HG02798 (cell line): ENCODE measurements at regions not wholly inside any gene's neighbourhood (a gene's known extent, or its start where the extent isn't known, plus 50 kb on each side); places are given as distances from the start of the nearest gene placed in this dataset.
"Not testable (repeated sequence)": the region's sequence is repeated elsewhere in the genome, so short reads cannot be mapped to it uniquely, and the experiment has no call there.

Source experiments
- ATAC-seq: cut with Tn5 transposase; IDR thresholded peaks from one replicate; pipeline ENCODE4 v1.9.1; 2021; ENCODE audit warnings: mild to moderate bottlenecking; ENCODE audit not compliant: unreplicated experiment, poor library complexity

DNA sequence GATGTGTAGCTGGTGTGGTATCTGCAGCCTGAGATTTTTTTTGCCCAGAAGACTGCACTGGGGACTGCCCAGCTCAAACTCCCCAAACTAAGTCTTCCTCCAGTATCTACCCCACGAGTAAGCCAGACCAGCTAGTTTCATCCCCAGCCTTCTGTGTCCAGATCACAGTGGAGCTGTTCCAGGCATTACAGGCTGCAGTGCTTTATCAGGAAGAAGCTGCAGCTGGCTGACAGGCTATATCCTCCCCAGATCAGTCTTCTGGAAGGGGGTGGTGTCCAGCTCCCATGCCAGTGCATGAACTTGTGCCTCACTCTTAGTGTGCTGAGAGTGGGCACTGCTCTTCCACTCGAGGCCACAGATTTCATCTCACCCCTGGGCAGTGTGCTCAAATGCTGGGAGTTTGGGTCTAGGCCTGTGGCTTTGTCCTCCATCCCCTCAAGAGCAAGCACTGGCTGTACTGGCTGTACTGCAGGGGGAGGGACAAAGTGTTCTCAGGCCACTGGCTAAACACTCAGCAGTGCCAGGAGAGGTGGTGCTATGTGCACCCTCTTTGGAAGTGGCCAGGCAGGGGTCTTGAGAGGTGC lies 679.1 kb upstream of the COBL start:
- ATAC-seq = no peak

DNA sequence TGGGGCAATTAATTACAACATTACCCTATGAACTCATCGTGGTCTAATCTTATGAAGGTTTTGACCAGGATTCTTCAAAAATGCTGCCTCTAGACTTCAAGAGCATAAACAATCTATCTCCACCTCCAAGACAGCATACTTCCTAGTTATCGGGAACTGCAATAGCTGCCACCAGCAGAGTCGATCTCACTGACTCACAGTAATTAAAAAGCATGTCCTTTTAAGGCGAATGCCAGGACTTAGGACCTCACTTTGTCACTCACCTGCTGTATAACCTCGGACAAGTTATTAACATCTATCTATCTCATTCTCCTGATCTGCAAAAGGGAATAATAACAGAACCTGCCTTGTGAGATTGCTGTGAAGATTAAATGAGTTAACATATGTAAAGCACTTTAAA lies 666.0 kb upstream of the COBL start:
- ATAC-seq = no peak

DNA sequence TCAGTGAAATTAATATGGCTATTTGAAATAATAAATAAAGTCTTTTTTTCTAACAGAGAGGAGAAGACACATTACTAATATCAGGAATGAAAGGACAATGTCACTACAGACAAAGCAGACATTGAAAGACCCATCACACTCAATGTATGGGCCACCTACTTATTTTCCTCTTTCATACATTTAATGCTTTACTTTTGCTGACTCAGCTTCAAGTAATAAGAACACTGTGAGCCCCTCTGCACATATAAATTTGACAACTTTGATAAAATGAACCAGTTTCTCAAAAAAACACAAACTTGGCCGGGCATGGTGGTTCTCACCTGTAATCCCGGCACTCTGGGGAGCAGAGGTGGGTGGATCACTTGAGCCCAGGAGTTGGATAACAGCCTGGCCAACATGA lies 664.2 kb upstream of the COBL start:
- ATAC-seq = no peak

DNA sequence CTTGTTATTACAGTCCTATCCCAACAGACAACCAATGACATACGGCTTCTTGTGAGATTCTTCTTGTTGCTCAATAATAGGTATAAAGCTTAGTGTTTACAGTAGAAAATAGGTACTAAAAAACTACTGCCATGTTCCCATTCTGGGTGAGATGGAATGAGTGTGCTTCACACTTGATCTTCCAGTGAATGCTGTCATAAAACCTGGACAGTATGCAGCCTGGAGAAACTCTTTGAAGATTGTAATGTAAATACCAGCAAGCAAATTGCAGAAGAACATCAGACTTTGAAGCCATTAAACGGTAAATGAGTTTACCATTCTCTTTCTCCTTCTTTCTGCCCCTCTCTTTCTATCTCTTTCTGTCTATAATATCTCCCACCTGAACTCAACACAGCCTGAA lies 663.7 kb upstream of the COBL start:
- ATAC-seq = no peak

DNA sequence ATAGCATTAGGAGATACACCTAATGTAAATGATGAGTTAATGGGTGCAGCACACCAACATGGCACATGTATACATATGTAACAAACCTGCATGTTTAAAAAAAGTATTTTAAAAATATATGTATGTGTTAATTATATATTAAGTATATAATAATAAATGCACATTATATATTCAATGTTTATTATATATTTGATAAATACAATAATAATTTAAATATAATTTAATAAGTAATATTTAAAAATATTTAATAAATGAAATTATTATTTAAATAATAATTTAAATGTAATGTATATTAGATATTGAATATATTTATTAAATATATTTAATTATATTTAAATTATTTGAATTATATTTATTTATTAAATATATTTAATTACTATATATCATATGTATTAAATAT lies 661.3 kb upstream of the COBL start:
- no peak for ATAC-seq

DNA sequence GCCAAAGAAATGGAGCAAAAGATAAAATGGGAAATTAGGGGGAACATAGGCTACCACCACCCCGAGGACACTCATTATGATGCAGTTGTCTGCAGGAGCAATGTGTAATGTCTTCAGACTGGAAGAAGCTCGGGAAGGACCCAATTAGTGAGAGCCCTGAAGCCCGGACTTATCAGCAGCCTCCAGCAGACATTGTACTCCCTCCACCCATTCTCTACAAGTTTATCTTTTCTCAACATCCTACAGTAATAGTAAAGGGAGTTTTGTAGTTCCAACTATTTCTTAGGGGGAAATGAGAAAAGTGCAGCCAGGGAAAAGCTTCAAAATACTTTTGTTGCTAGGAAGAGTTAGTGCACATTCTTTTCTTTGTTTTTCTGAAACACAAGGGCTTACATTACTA lies 657.3 kb upstream of the COBL start:
- no peak for ATAC-seq

DNA sequence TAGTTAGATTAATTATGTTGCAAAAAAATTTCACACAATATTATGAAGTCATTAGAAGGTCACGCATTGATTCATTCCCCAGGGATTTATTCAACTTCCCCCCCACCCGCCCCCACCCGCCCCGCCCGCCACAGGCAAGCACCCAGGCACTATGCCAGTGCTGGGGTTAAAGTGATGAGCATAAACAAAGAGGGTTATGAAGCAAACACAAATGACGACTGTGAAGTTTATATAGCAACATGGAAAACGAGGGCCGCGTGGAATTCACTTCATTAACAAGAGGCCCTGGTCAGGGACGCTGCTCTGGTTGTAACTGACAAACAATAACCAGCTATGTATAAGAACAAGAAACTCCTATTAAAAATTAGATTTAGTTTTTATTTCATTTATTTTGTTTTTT lies 656.5 kb upstream of the COBL start:
- ATAC-seq = no peak

DNA sequence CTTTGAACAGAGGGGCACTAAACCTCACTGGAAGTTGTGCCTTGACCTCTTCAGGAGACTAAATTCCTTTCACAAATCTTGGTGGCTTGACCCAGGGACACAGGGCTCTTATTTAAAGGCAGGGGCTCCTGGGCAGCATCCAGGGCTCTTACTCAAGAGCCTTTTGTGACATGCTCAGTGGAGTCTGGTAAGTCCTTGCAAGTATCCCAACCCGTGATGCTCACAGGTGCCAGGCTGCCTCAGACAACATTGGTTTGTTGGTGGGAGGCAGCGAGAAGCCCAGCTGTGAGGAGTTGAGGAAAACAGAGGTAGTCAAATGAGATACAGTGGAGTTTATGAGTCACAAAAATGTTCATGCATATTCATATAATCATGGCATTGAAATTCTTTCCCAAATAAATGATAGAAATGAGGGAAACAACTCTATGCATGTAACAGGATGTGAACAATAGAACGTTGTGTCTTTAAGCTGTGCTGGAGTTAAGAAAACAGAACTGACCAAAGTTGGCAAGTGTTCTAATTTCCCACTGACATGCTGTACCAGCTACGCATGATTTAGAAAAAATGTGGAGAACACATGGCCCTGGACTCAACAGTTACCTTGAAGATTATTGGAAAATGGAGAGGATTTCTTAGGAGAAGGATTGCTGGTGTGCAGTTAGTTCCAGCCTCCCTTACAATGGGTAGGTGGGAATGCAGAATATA lies 654.5 kb upstream of the COBL start:
- no peak for ATAC-seq

DNA sequence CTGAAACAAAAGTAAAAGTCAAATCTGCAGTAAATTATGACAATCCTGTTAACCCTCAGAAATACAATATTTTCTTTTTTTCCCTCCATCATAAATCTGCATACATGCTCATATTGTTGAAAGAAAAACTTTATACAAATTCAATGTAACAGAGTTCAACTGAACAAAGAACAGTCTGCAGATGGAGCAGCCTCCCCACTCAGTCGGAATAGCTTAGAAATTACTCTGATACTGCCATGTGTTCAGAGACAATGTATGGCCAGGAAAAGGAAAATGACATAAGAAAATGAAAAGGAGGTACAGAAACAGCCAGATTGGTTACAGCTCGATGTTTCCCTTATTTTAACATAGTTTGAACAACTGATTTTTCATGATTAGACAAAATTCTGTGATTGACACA lies 651.9 kb upstream of the COBL start:
- no peak for ATAC-seq

DNA sequence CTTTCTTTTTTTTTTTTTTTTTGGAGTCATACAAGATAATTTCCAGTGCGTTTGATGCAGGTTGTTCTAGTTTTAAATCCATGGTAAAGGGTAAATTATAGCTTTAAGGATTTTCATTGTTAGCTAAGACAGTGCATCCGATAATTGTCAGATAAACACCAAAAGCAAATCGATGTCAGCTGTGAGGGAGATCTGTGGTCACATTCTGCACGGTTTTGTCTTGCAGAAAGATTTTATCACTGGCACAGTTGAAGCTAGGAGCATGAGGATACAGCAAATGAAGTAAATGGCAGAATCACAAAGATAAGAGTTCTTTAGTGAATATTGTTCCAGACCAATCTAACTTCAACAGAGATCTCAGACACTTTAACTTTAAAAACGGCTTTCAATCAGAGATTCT lies 648.8 kb upstream of the COBL start:
- no peak for ATAC-seq

DNA sequence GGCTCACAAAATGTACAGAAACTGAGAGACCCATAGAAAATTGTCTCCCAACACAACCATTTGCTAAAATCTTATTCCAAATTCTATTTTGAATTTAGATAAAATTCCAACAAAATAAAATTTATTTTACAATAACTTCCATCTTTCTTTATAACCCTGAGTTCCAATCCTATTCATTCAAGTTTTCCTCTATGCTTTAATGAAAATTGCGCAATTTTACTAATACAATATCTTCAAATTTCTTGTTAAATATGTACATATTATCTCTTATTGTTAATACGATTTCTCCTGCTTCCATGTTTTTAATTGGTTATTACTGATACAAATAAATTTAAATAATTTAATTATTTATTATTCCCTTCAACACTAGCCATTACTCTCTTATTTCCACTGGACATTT lies 645.2 kb upstream of the COBL start:
- no peak for ATAC-seq

DNA sequence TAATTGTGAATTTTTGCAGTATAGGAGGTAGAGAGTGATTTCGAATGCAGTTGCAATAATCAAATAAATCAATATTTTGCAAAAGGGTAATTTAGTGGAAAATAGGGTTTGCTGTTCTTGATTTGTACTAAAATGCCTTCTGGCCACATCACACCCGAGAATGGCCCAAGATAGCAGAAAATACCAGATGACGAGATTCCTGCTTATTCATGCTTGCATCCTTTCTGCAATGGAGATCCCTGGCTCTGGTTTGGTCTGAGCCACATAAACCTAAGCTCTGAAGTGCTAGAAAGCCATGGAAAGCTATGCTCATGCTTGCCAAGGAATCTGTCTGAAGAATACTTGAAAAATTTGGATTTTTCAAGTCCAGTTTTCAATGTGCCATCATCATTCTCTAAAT lies 634.2 kb upstream of the COBL start:
- ATAC-seq = no peak

DNA sequence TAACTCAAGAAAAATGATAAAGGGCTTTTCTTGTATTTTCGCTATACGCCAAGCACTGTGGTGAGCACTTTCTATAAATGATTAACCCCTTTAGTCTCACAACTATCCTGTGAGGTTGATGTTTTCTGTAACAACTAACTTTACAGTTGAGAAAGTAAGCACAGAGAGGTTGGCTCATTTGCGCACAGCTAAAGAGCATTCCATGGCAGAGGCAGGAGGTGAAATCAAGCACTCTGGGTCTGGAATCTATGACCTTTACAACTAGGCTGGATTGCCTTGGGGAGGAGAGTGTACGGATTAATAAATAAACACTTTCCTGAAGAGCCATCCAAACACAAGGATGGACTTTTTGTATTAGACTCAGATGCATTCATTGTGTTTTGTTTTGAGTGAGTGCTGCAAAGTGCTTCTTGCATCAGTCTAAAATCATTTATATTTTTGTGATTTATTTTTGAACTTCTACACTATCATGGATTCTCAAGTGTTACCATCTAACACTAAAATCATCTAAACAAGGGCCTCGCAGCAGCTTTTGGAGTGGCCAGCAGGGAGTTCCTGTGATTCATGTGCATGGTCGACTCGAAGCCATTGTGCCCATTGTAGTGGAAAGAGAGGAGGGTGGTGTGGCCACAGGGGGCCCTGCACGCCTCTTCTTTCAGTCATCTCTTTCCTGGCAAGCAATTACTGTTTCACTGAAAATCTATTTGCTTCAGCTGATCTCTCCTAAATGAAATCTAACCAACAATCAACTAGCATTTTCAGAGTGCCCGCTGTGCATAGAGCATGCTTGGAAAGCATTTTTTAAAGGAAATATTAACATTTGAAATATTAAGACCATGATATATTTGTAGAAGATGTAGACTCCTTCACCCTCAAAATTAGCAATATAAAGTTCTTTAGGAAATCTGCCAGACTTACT lies 633.4 kb upstream of the COBL start:
- no peak for ATAC-seq

DNA sequence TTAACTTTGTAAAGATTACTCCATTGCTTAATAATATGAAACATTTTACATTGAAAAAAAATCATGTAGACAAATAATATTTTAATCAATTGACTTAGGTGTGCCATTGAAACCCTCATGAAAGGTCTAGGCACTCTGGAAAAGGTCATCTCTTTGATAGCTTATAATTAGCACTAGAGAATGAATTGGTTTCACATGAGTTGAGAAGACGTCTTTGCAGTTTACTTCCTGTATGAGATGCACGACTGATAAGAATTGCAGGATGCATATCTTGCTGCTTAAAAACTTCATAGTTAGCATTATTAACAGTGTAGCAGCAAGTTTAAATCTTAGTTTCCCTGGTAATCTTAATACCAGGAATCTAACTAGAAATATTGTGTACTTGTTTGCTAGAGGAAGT lies 614.2 kb upstream of the COBL start:
- ATAC-seq = no peak

DNA sequence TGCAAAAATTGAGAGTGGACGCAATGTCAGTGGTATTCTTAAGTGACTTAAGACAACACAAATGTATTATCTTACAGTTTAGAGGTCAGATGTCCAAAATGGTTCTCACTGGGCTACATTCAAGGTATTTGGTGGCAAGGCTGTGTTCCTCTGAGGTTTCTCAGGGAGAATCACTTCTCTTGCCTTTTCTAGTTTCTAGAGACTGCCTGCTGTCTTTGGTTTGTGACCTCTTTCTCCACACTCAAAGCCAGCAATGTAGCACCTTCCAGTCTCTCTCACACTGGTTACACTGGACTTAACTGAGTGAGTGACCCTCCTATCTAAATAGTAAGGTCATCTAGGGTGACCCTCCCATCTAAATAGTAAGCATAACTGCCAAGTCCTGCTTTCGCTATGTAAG lies 613.2 kb upstream of the COBL start:
- no peak for ATAC-seq

DNA sequence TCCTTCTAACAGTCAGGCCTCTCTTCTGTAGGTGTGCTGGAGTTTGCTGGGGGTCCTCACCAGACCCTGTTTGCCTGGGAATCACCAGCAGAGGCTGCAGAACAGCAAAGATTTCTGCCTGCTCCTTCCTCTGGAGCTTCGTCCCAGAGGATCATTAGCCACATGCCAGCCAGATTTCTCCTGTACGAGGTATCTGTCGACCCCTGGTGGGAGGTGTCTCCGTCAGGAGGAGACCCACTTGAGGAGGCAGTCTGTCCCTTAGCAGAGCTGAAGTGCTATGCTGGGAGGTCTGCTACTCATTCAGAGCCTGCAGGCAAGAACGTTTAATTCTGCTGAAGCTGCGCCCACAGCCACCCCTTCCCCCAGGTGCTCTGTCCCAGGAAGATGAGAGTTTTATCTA lies 611.1 kb upstream of the COBL start:
- no peak for ATAC-seq

DNA sequence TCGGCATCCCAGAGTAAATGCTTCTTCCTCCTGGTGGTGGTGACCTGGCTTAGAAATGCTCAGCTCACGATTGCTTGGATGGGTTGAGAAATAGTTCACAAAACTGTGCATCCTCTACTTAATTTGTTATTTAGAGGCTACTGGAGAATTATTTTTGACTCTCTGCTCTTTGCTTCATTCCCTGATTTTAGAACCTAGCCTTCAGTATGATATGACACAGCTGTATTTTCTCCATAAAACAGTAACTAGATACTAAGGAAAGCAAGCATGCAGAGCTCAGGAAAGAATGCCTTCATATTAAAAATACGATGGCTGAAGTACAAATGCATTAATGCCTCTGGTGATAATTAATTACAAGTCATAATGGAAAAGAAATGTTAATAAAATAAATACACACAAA lies 602.0 kb upstream of the COBL start:
- ATAC-seq = no peak

DNA sequence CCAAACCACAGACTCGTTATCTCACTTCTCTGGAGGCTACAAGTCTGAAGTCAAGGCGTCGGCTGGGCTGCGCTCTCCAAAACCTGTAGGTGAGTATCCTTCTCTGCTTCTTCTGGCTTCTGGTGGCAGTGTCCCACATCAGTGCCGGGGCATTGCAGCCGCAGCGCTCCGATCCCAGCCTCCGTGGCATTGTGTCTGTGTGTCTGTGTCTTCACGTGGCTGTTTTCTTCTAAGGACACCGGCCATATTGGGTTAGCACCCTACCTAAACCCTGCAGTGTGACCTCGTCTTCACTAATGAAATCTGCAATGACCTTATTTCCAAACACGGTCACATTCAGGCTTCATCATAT lies 584.9 kb upstream of the COBL start:
- ATAC-seq = no peak

DNA sequence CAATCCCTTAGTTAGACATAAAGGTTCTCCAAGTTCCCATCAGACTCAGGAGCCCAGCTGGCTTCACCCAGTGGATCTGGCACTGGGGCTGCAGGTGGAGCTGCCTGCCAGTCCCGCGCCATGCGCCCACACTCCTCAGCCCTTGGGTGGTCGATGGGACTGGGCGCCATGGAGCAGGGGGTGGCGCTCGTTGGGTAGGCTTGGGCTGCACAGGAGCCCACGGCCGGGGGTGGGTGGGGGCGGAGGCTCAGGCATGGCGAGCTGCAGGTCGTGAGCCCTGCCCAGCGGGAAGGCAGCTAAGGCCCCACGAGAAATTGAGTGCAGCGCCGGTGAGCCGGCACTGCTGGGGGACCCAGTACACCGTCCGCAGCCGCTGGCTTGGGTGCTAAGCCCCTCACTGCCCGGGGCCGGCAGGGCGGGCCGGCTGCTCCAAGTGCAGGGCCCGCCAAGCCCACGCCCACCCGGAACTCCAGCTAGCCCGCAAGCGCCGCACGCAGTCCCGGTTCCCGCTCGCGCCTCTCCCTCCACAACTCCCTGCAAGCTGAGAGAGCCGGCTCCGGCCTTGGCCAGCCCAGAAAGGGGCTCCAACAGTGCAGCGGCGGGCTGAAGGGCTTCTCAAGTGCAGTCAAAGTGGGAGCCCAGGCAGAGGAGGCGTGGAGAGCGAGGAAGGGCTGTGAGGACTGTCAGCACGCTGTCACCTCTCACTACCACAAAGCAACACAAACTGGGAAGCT lies 584.3 kb upstream of the COBL start:
- not testable (repeated sequence) for ATAC-seq

DNA sequence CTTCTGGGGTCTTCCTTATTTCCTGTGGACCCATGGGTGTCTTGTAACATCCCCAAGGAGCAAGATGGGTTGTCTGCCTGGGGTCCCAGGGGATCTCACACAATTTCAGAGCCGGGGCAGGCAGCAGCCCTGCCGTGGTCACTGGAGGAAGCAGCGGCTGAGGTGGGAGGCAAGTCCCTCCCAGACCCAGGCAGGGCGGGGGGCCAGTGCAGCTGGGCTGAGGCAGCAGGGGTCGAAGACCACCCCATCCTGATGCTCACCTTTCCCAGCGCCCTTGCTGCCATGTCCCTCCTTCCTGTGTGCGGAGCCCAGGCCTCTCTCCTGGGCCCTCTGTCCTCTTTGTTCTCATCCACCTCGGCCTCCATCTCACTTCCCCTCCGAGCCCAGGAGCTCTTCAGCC lies 583.0 kb upstream of the COBL start:
- no peak for ATAC-seq

DNA sequence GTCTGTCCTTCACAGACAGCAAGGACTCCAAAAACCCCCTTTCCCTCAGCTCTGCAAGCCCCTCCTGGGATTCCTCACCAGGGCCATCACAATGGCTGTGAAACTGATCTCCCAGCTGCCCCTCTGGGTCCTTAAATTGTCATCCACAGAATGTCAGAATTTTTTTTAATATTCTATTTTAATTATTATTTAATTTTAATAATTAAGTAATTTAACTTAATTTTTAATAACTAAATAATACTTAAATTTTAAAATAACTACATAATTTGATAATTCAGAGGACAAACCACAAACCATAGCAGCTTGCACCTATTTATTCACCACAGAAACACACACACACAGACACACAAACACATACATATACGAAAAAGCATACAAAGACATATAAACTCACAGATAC lies 565.8 kb upstream of the COBL start:
- no peak for ATAC-seq
